ENCODE measurements at regions not wholly inside any gene's neighbourhood (a gene's known extent, or its start where the extent isn't known, plus 50 kb on each side); places are given as distances from the start of the nearest gene placed in this dataset.

DNA sequence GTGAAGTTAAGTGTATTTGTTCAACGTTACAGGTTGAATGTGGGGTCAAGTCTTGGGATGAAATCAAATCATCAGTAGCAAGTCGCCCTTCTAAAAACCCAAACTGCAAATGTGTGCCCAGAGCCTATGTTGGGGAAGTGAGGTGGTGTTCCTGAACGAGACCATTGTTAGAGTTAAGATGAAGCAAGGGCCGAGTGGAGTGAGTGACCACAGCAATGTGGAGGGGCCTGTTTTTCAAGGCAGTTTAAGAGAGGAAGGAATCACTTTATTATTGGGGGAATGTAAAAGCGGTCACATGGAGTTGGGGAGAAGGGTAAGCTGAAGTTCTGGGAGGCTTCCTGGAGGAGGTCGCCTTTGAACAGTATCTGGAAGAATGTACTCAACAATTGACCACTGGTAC lies 68.5 kb downstream of the MYCN start:
- H3K4me3 ChIP-seq = no peak overlapping the region
- H3K36me3 ChIP-seq = no peaks in the 10 kb centered on the region
- intact Hi-C loops (cut with micrococcal nuclease) = no loop called here
- DNase-seq = no peak
- TF ChIP-seq, protein P1, sequence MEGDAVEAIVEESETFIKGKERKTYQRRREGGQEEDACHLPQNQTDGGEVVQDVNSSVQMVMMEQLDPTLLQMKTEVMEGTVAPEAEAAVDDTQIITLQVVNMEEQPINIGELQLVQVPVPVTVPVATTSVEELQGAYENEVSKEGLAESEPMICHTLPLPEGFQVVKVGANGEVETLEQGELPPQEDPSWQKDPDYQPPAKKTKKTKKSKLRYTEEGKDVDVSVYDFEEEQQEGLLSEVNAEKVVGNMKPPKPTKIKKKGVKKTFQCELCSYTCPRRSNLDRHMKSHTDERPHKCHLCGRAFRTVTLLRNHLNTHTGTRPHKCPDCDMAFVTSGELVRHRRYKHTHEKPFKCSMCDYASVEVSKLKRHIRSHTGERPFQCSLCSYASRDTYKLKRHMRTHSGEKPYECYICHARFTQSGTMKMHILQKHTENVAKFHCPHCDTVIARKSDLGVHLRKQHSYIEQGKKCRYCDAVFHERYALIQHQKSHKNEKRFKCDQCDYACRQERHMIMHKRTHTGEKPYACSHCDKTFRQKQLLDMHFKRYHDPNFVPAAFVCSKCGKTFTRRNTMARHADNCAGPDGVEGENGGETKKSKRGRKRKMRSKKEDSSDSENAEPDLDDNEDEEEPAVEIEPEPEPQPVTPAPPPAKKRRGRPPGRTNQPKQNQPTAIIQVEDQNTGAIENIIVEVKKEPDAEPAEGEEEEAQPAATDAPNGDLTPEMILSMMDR (IDR thresholded peaks at IDR 0.05; ENCODE audit: borderline replicate concordance) = no peak
- no peaks in the 10 kb centered on the region for H3K9me3 ChIP-seq (replicated peaks)
- H3K27ac ChIP-seq (replicated peaks) = no peak overlapping the region
- peaks cover 71% of the 10 kb centered on the region for H3K27me3 ChIP-seq (ENCODE audit: low read depth)
- H3K4me1 ChIP-seq = peaks cover 9% of the 10 kb centered on the region

DNA sequence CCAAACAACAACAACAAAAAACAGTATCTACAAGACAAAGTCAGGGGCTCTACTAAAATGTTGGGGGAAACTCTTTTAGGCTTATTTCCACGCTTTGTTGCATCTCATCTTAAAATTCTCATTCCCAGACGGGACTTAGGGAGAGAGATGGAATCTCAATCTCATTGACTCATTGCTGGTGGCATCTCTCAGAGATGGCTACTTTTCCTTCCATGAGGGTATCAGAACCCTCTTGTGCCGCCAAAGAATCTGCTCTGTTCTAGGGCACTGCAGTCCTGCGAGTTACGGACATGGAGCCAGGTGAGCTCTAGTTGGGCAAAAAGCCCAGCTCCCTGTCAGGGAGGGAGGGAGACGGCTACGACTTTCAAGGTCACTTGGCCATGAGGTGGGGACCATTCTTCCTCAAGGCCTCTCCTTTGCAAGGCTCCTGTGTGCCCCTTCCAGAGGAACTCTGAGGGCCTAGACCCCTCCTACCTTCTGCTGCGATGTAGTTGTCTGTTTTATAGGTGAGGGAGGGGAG lies 68.0 kb downstream of the MYCN start:
- TF ChIP-seq, protein P1 (IDR thresholded peaks at IDR 0.05; ENCODE audit: borderline replicate concordance) = no peak
- Histone ChIP-seq H3K4me3 (no peak overlapping the region), H3K27me3 (ENCODE audit: low read depth) (peaks cover 68% of the 10 kb centered on the region), H3K4me1 (peaks cover 4% of the 10 kb centered on the region), H3K9me3 (replicated peaks) (no peaks in the 10 kb centered on the region), H3K27ac (replicated peaks) (no peak overlapping the region), H3K36me3 (no peaks in the 10 kb centered on the region)
- intact Hi-C loops (cut with micrococcal nuclease) = no loop called here
- no peak for DNase-seq

DNA sequence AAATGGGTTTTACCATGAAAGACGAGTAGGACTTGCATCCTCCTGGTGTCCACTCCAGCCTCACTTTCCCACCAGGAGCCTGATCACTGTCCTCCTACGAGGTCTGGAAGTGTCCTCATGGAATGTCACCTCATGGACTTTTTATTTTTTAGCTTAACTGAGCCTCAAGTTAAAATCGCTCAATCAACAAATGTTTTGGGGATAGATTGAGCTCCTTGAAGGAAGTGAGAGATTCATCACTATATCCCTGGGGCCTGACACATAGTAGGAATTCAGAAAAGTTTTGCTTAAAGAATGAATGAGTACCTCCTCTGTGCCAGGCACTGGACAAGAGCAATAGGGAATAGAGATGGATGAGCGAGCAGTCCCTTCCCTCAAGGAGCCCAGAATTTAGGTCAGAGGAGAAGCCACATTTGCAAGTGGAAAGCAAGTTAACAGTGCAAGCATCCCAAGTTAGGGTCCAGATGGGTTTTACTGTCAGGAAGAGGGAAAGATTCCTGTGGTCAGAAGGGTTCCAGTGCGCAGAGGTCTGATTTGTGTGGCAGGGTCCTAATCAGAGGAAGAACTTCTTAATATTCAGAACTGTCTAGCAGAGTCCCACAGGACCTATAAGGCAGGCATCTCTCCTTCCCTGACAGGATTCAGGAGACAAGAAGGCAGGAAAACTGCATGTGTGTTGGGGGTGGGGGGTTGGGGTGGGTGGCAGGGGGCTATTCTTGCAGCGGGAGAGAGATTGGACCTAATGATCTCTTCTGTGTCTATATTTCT lies 67.0 kb downstream of the MYCN start:
- Histone ChIP-seq H3K36me3 (no peaks in the 10 kb centered on the region), H3K27ac (replicated peaks) (no peak overlapping the region), H3K4me1 (no peaks in the 10 kb centered on the region), H3K27me3 (ENCODE audit: low read depth) (peaks cover 57% of the 10 kb centered on the region), H3K9me3 (replicated peaks) (peaks cover 6% of the 10 kb centered on the region), H3K4me3 (no peak overlapping the region)
- DNase-seq = no peak
- TF ChIP-seq, protein P1 (IDR thresholded peaks at IDR 0.05; ENCODE audit: borderline replicate concordance) = no peak
- intact Hi-C loops (cut with micrococcal nuclease) = no loop called here

DNA sequence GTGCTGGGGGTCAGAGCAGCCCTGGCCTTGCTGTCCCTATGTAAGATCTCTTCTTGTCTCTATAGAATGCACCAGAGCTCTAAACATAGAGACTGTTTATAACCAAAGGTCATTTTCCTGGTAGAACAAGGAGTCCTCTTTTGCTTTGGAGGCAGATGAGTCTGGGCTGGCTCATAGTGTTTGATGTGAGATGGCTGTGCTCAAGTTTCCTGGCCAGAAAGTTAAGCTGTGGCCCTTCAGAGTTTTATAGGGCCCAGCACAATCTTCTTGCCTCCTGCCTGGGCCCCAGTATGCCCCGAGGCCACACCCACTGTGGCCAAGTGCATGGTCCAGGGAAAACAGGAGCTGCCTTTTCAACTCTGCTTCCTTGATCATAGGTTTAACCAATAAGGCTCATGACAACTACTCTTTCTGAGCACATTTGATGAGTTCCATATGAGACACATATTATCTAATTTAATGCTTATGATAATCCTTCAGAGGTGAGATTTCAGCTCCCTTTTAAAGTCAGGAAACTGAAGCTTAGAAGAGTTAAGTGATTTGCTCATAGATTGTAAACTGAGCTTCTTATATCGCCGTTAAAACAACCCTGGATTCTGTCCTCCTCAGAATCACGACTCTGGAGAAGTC lies 66.3 kb downstream of the MYCN start:
- intact Hi-C loops (cut with micrococcal nuclease) = no loop called here
- Histone ChIP-seq H3K9me3 (replicated peaks) (peaks cover 11% of the 10 kb centered on the region), H3K27me3 (ENCODE audit: low read depth) (peaks cover 57% of the 10 kb centered on the region), H3K4me3 (no peak overlapping the region), H3K27ac (replicated peaks) (no peak overlapping the region), H3K36me3 (no peaks in the 10 kb centered on the region), H3K4me1 (no peaks in the 10 kb centered on the region)
- TF ChIP-seq, protein P1 (IDR thresholded peaks at IDR 0.05; ENCODE audit: borderline replicate concordance) = no peak
- no peak for DNase-seq

DNA sequence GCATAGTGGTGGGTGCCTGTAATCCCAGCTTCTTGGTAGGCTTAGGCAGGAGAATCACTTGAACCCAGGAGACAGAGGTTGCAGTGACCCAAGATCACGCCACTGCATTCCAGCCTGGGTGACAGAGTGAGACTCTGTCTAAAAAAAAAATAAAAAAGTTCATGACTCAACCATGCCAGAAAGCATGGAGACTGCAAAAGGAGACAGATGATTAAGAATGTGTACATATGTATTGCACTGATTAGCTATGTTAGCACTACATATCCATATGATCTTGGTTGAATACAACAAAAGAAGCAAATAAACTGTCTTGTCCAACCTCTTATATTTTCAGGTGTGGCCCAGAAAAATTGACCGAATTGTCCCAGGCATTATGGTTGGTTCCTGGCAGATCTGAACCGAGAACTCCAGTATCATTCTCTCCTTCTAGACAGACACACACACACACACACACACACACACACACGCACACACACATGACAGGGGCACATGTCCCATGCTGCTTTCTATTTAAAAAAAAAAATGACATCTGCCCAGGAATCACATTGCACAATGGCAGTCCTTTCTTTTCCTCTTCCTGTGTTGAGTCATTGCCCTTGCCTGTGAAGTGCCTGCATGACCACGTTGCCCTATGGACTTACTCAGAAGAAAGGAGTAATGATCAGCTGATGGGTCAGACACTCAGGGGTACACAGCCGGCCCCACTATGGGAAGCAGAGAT lies 65.6 kb downstream of the MYCN start:
- Histone ChIP-seq H3K4me1 (no peaks in the 10 kb centered on the region), H3K36me3 (no peaks in the 10 kb centered on the region), H3K4me3 (no peak overlapping the region), H3K9me3 (replicated peaks) (peaks cover 11% of the 10 kb centered on the region), H3K27ac (replicated peaks) (no peak overlapping the region), H3K27me3 (ENCODE audit: low read depth) (peaks cover 55% of the 10 kb centered on the region)
- TF ChIP-seq, protein P1 (IDR thresholded peaks at IDR 0.05; ENCODE audit: borderline replicate concordance) = no peak
- intact Hi-C loops (cut with micrococcal nuclease) = no loop called here
- no peak for DNase-seq

Data from left ventricle myocardium inferior (tissue), 1 donor.